K562 (cell line): ENCODE measurements at regions not wholly inside any gene's neighbourhood (a gene's known extent, or its start where the extent isn't known, plus 50 kb on each side); places are given as distances from the start of the nearest gene placed in this dataset.

ENCODE experiments used
- JUNB ChIP-seq: fragments of 450-650 bp; formaldehyde crosslinking; conservative IDR thresholded peaks from 2 replicates; pipeline ENCODE4 v1.4.0; 2020; ENCODE audit warnings: mild to moderate bottlenecking
- NFYB ChIP-seq: IDR thresholded peaks from 2 replicates; pipeline ENCODE4 v1.6.1; 2011; ENCODE audit warnings: mild to moderate bottlenecking, moderate library complexity; ENCODE audit not compliant: insufficient read length; ENCODE audit errors: extremely low read depth
- POLR2A ChIP-seq: fragments of 450-650 bp; conservative IDR thresholded peaks from 2 replicates; pipeline ENCODE4 v1.6.1; 2016
- RBFOX2 ChIP-seq: fragments of 200-400 bp; formaldehyde crosslinking; IDR thresholded peaks from 2 replicates; pipeline ENCODE4 v1.6.1; 2017; ENCODE audit warnings: low read depth, mild to moderate bottlenecking, low read length, moderate library complexity

DNA sequence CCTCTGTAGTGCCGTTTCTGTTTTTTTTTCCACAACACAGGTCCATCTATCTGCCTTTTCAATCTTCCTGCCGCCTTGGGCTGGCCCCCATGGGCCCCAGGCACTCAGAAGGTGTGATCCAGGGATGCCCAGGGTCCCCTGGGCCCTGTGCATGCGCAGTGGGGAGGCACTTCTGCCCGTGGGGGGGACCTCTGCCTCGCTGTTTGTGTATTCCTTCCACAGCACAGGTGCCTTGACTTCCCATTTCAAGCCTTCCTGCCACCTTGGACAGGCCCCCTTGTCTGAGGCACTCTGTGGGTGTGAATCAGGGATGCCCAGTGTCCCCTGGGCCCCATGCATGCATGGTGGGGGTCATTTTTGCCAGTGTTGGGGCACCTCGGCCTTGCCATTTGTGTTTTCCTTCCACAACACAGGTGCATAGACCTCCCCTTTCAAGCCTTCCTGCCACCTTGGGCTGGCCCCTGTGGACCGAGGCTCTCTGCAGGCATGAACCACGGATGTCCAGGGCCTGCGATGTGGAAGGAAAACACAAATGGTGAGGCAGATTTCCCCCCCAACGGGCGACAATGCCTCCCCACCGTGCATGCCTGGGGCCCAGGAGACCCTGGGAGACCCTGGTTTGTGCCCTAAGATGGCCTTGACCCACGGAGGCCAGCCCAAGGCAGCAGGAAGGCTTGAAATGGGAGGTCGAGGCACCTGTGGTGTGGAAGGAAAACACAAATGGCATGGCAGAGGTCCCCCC lies 366.5 kb downstream of the ALG10 start:
- TF ChIP-seq NFYB = no peak
- no peak for TF ChIP-seq RBFOX2
- no peak for TF ChIP-seq JUNB (CRISPR knock-in tag)
- TF ChIP-seq POLR2A = no peak
